Neural progenitor cell (in vitro differentiated cells): ENCODE measurements at regions not wholly inside any gene's neighbourhood (a gene's known extent, or its start where the extent isn't known, plus 50 kb on each side); places are given as distances from the start of the nearest gene placed in this dataset.

ENCODE experiments used
- EZH2 ChIP-seq: fragments of 200-600 bp; sonication (generic); IDR thresholded peaks from 2 replicates; pipeline ENCODE4 v1.6.1; 2017; ENCODE audit warnings: antibody characterized with exemption, mild to moderate bottlenecking, moderate library complexity
- EZH2phosphoT487 ChIP-seq: fragments of 200-600 bp; sonication (generic); IDR thresholded peaks from 2 replicates; pipeline ENCODE4 v1.6.1; 2017; ENCODE audit warnings: antibody characterized with exemption
- TF ChIP-seq, protein P1 (sequence below): fragments of 200-600 bp; sonication (generic); IDR thresholded peaks from 2 replicates; pipeline ENCODE4 v1.5.1; 2017; ENCODE audit warnings: antibody characterized with exemption, mild to moderate bottlenecking

DNA sequence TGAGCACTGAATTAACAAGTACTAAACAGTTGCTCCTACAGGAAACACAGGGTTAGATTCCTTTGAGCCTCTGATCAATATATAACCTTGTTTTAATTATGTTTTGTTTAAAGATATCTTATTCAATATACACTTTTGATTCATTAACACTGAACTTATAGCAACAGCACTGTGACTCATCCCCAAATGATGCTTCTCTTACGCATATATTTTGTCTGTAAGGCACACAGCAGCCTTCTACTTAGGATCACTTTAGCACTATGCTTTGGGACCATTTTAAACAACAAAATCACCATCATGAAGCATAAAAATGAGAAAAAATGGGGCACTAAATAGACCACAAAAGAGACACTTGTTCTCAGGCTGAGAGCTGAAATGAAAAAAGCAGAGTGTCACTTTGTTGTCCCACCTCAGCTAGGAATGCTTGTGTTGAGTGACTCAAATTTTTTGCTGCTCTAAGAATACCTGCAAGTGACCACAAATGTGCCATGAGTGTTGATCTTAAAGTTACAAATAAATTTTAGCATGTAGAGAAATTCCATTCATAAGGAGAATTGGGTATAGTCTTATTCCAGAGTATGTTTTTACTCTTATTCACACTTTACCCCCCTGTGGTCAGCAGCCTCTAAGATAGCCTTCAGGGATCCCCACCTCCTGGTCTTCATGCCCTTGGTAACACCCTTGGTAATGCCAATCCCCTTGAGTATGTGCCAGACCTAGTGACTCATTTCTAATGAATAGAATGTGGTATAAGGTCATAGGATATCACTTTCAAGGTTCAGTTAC lies 252.7 kb upstream of the IL12B start:
- TF ChIP-seq, protein P1, sequence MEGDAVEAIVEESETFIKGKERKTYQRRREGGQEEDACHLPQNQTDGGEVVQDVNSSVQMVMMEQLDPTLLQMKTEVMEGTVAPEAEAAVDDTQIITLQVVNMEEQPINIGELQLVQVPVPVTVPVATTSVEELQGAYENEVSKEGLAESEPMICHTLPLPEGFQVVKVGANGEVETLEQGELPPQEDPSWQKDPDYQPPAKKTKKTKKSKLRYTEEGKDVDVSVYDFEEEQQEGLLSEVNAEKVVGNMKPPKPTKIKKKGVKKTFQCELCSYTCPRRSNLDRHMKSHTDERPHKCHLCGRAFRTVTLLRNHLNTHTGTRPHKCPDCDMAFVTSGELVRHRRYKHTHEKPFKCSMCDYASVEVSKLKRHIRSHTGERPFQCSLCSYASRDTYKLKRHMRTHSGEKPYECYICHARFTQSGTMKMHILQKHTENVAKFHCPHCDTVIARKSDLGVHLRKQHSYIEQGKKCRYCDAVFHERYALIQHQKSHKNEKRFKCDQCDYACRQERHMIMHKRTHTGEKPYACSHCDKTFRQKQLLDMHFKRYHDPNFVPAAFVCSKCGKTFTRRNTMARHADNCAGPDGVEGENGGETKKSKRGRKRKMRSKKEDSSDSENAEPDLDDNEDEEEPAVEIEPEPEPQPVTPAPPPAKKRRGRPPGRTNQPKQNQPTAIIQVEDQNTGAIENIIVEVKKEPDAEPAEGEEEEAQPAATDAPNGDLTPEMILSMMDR = no peak
- TF ChIP-seq EZH2 (no peak), EZH2phosphoT487 (no peak)
